NCI-H128 (cell line): ENCODE measurements at regions not wholly inside any gene's neighbourhood (a gene's known extent, or its start where the extent isn't known, plus 50 kb on each side); places are given as distances from the start of the nearest gene placed in this dataset.

ENCODE experiments used
- DNase-seq: peaks from one replicate; lab custom pipeline; 2025; ENCODE audit not compliant: unreplicated experiment; lab: John Stamatoyannopoulos, UW

GRCh38 chr1:234536741-234537140 is 57.8 kb upstream of the TARBP1 start:
- DNase-seq: no peak

- DNase-seq: no peak
Observed at GRCh38 chr1:234535763-234536515, 57.0 kb upstream of the TARBP1 start.

DNA sequence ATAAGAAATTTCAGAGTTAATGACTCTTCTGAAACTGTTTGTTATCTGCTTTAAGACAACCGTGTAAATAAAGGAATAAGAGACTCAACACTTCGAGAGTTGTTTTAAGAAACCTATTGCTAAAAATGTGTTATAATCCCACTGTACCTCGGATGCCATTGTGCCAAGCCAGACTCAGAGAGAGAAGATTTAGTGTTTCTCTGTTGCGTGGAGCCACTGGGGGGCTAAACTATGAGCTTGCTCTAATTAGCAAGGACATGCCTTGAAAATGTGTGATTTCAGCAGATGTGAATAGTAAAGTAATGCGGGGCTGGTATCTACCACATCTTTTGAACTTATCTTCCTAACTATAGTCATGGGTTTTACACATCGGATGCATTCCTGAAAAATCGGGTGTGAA is 56.2 kb upstream of the TARBP1 start:
- DNase-seq: no peak

- no peak for DNase-seq
Observed at GRCh38 chr1:234533975-234534876, 55.2 kb upstream of the TARBP1 start.

DNA sequence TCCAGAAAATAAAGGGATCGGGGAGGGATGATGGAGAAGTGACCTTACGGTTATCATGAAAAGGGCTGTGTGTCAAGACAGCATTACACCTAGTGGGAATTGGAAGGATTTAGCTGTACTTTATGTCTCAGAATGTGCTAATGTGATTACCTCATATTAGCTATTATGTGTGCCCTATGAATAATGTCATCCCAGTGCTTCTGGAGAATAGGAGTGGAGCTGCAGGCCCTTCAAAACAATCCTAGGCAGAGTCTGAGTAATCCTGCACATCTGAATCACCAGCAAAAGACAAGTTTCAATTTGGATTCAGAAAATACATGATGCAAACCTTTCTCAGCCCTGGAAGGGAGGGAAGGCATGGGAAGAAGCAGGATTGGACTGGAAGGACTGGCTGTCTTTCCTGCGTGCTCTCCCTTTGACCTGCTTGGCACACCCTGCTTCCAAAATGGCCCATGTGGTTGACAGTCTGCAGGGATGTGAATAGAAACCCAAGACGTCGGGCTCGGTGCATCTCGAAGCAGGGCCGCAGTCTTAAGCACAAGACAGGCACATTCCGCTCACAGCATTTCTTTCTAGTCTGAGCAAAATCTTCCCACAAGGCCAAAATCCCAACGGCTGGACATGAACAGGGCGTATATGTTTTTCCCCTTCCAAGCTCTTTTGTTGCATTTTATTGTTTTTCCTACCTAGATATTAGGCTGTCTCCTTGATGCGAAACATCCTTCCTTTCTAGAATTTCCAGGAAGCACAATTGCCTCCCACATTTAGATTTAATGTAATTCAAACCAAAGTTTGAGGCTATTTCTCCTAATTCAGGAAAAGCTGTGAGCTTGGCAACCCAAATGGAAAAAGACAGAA is 54.3 kb upstream of the TARBP1 start:
- DNase-seq: no peak

DNA sequence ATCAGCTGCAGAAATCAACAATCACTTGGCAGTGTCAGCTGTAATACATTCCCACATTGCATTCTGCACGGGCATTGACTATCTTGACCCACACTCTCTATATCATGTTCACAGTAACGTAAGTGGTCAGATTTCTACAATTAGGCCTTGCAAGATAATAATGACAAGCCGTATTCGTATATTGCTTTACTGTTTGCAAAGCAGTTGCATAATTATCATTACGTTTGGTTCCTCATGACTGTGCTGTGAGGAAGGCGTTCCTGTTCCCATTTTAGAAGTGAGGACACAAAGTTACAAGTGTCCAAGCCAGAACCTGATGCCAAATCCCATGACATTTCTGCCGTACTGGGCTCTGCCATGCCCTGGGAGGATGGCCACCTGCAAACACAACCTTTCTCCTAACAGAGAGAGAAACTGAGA is 53.5 kb upstream of the TARBP1 start:
- no peak for DNase-seq

DNA sequence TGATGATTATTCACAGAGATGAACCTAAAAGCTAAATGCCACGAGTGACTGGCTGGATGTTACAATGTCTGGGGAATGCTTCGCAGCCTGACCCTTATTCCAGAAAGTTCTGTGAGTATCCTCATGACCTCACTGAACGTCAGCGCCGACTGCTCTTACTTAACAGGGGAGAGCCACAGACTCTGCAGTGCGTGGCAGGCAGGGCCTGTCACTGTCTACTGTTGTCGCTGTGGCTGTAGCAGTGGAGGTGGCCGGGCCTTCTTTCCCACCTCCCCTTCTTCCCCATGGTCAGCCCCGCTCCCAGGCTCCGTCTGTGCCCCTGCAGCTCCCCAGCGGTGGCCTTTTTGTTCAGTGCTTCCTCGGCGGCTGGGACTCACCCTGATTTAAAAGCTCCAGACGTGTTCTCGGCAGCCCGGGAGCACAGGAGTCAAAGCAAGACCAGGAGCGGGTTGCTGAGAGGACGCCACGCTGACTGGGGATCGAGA is 52.2 kb upstream of the TARBP1 start:
- DNase-seq: no peak

DNA sequence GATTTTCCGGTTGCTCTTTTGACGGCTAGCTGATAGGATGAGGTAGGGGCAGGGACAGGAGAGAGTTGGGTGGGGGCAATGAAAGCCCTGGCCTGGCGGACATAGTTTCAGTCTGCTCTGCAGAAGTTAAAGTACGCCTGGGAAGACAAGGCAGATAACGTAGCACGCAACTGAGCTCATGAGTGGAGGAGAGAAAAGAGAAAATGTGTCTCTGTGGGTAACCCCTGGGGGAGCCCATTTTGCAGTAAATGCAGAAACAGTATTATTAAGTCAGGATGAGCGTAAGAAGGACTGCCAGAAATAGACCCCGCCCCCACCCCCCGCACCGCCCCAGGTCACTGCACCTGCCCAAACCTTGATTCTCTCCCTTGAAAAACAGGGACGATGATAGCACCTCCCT is 51.7 kb upstream of the TARBP1 start:
- DNase-seq: no peak

GRCh38 chr1:234529950-234530237 is 50.9 kb upstream of the TARBP1 start:
- DNase-seq: no peak

- DNase-seq: no peak
Observed at GRCh38 chr1:234529095-234529949, 50.3 kb upstream of the TARBP1 start.
